Activated naive CD8-positive, alpha-beta T cell treated with anti-CD3 and anti-CD28 coated beads, Interleukin-2, amount 10 ng/mL, durations not matched to agents 7 days and 5 days (primary cell): ENCODE measurements at regions not wholly inside any gene's neighbourhood (a gene's known extent, or its start where the extent isn't known, plus 50 kb on each side); places are given as distances from the start of the nearest gene placed in this dataset.

ENCODE experiments used
- ATAC-seq: fragments of 150-1000 bp; cut with Tn5 transposase; one replicate; pipeline ENCODE4 v1.10.0; 2021; ENCODE audit warnings: low read depth, moderate library complexity
- POLR2A ChIA-PET: fragments of 350-600 bp; sonication (Branson Sonifier 250); formaldehyde crosslinking; loops from one replicate; lab custom pipeline; 2021; ENCODE audit warnings: antibody characterized with exemption; lab: Charles Lee
- DNase-seq: peaks from one replicate; pipeline ENCODE4 v3.0.0; 2021
- H3K27ac Mint-ChIP-seq: one replicate; pipeline ENCODE4 v1.8.0; 2022; ENCODE audit warnings: mild to moderate bottlenecking, mixed read lengths
- H3K27me3 Mint-ChIP-seq: one replicate; pipeline ENCODE4 v1.8.0; 2022; ENCODE audit warnings: mild to moderate bottlenecking, moderate library complexity, mixed read lengths
- H3K36me3 Mint-ChIP-seq: one replicate; pipeline ENCODE4 v1.8.0; 2021; ENCODE audit warnings: mild to moderate bottlenecking, mixed read lengths
- H3K4me1 Mint-ChIP-seq: one replicate; pipeline ENCODE4 v1.8.0; 2021; ENCODE audit warnings: mixed read lengths
- H3K4me3 Mint-ChIP-seq: one replicate; pipeline ENCODE4 v1.8.0; 2022; ENCODE audit warnings: mild to moderate bottlenecking, moderate library complexity, mixed read lengths
- H3K9me3 Mint-ChIP-seq: one replicate; pipeline ENCODE4 v1.8.0; 2021; ENCODE audit warnings: mixed read lengths

DNA sequence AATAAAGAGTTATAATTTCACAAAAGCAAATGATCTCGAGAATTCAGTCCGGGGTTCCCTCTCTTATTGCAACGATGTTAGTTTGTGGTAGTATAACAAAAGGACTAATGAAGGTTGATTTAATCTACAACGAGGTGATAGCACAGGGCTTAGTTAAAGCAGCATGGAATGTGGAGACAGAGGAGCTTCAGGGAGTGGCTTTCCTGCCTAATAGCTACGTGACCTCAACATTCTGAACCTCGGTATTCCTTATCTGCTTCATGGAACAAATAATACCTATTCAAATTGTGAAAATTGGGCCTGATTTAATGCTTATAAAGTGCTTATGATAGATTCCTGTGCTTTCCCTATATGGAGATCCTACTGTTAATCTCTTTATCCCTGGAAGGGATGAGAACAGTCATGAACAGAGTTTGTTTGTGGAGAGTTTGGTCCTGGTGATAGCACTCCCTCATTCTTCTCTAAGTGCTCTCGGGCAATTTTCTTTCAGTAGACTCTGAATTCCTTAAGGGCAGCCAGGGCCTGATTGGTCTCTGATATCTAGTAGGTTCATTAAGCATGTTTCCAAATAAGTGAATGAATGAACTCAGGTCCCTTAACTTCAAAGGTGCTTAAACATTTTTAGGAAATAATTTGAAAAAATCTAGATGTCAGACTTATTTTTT lies 104.1 kb upstream of the TUT7 start:
- Mint-ChIP-seq H3K27me3 (peaks cover 7% of the 10 kb centered on the region), H3K27ac (no peak overlapping the region), H3K36me3 (no peaks in the 10 kb centered on the region), H3K4me3 (no peak overlapping the region), H3K4me1 (no peaks in the 10 kb centered on the region), H3K9me3 (no peaks in the 10 kb centered on the region)
- POLR2A ChIA-PET = no interaction called here
- DNase-seq (no peak), ATAC-seq (no peak)

DNA sequence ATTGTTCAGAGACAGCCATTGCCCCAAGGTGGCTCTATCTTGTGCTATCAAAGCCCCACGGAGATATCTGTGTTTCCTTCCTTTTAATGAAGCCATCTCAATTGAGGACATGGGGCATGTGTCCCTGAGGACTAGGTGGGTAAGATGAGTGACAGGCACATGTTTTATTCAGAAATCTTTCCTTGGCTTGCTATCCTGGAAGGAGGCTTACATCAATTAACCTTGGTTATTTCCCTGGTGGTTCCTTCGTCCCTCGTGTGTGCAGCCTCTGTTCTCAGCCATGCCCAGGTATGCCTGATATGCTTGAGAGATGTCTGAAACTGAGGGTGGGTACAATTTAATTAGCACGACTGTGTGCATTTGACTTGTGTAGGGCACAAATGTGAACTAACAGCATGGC lies 102.2 kb upstream of the TUT7 start:
- DNase-seq (no peak), ATAC-seq (no peak)
- H3K4me1 Mint-ChIP-seq = no peaks in the 10 kb centered on the region
- POLR2A ChIA-PET = no interaction called here
- no peak overlapping the region for H3K4me3 Mint-ChIP-seq
- no peak overlapping the region for H3K27ac Mint-ChIP-seq
- peaks cover 10% of the 10 kb centered on the region for H3K27me3 Mint-ChIP-seq
- H3K9me3 Mint-ChIP-seq = no peaks in the 10 kb centered on the region
- H3K36me3 Mint-ChIP-seq = no peaks in the 10 kb centered on the region

DNA sequence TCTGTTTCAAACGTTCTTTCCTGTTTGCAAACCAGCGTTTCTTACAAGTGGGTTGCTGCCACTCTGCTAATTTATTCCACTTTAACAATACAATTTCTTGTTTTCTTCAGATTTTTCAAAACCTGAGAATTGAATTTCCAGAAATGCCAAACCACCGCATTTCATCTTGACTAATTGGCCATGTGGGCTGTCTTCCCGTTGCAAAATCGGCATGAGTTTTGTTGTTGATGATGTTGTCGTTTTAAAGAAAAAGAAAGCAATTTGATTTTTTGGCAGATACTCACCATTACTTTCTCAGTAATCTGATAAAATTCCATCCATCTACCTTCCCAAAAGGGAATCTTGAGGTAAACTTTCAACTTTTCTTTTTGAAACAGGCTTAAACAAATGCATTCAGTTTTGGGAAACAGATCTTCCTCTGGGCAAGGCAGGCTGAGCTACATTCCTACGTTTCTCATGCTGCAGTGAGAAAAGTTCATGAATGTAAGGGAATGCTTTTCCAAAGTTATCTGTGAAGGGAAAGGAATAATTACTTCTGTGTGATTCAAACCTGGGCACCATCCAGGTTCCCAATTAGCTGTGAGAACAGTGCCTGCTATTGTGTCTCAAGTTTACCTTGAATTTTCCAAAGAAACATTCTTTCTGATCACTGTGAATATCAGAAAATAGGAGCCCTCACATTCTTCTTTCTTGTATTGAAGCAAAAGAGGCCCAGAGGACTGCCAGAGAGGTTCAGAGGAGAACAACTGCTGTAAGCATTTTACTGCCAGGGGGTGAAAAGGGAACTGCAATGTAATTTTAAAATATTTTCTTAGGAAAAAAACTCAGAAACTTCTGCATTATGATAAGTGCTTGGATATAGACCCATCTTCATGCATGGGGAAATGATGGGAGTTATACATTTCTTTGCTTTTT lies 100.7 kb upstream of the TUT7 start:
- ATAC-seq = no peak
- no peak overlapping the region for H3K27ac Mint-ChIP-seq
- peaks cover 10% of the 10 kb centered on the region for H3K27me3 Mint-ChIP-seq
- POLR2A ChIA-PET = no interaction called here
- no peaks in the 10 kb centered on the region for H3K4me1 Mint-ChIP-seq
- no peaks in the 10 kb centered on the region for H3K36me3 Mint-ChIP-seq
- no peak for DNase-seq
- H3K9me3 Mint-ChIP-seq = no peaks in the 10 kb centered on the region
- no peak overlapping the region for H3K4me3 Mint-ChIP-seq

DNA sequence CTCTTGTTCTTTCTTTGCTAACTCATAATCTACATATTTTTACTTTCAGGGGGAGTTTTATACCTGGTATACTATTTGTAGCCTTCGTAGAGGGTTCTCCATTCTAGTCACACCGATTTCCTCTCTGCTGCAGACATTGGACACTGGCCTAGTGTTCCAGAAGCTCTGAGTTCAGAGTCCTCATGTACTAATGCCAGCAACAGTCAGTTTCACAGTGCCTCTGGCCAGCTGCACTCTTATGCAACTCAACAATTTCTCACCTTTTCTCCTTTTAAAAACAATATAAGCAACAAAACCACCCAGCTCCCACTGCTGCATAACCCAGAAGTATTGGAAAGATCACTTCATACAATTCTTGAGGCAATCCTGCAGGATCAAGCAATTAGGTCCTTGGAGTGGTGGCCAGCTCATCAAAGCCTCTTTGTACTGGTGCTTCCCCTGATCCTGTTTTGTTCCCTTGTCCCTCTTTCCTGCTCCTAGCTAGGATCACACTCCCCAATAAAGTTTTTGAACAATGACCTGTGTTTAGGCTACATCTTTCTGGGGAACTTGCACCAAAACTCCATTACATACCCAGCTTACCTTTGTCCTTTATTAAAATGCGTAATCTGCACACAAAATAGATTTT lies 98.1 kb upstream of the TUT7 start:
- Mint-ChIP-seq H3K27me3 (peaks cover 8% of the 10 kb centered on the region), H3K27ac (no peak overlapping the region), H3K4me1 (no peaks in the 10 kb centered on the region), H3K36me3 (no peaks in the 10 kb centered on the region), H3K4me3 (no peak overlapping the region), H3K9me3 (no peaks in the 10 kb centered on the region)
- no peak for DNase-seq
- POLR2A ChIA-PET = no interaction called here
- no peak for ATAC-seq

DNA sequence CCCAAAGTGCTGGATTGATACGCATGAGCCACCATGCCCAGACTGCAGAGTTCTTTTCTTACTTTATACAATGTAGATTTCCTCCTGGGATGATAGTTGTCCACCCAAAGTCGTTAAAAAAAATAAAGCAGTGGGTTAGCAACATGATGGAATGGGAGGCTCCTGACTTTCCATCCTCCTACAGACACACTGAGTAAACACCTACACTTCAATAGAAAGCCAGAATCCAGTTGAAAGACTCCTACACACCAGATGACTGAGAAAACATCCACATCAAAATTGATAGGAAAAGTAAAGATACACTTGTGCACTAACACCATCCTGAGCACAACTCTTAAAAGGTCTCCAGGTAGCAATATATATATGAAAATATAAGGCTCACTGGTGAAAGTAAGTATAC lies 95.0 kb upstream of the TUT7 start:
- no peak for ATAC-seq
- no peak overlapping the region for H3K27ac Mint-ChIP-seq
- H3K4me1 Mint-ChIP-seq = no peaks in the 10 kb centered on the region
- H3K4me3 Mint-ChIP-seq = no peak overlapping the region
- no peak for DNase-seq
- H3K27me3 Mint-ChIP-seq = peaks cover 6% of the 10 kb centered on the region
- POLR2A ChIA-PET = no interaction called here
- H3K9me3 Mint-ChIP-seq = no peaks in the 10 kb centered on the region
- no peaks in the 10 kb centered on the region for H3K36me3 Mint-ChIP-seq

DNA sequence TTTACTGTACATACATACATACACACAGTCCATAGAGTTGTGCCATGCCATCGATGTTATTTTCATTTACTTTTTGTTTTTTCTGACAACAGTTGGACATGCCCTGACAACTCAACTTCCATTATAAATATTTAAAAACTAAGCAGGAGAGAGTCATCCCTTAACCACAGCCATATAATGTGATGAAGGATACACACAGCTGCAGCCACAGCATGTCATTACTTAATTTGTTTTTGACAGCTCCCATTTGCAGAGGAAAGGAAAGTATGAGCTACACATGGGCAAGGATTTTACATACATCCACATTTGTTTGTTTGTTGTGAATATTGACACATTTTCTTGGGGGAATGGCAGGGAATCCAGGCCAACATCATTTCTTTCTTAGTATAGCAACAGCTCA lies 91.5 kb upstream of the TUT7 start:
- POLR2A ChIA-PET = no interaction called here
- Mint-ChIP-seq H3K4me1 (no peaks in the 10 kb centered on the region), H3K9me3 (no peaks in the 10 kb centered on the region)

DNA sequence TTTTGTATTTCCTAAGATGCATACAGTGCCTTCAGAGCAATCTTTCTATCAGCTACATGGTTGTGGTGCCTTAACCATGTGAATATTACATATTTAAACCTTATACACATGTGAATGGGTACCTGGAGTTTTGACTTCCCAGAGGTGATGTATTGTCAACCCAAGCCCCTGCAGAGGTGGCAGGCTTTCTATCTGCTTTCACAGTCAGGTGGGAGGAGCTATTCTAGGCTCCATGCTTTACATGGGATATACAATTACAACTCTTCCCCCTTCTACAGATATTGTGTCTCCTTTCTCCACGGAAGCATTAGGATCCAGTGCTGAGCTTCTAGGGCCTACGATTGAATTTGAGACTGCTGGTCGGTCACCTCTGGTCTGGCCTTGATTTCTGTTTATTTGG lies 89.8 kb upstream of the TUT7 start:
- Mint-ChIP-seq H3K27ac (no peak overlapping the region), H3K9me3 (no peaks in the 10 kb centered on the region), H3K4me1 (no peaks in the 10 kb centered on the region), H3K4me3 (no peak overlapping the region), H3K36me3 (no peaks in the 10 kb centered on the region), H3K27me3 (peaks cover 10% of the 10 kb centered on the region)
- POLR2A ChIA-PET = no interaction called here
- DNase-seq (no peak), ATAC-seq (no peak)

More for the DNA sequence above, 91.5 kb upstream of the TUT7 start:
- Mint-ChIP-seq H3K27ac (no peak overlapping the region), H3K4me3 (no peak overlapping the region), H3K36me3 (no peaks in the 10 kb centered on the region), H3K27me3 (peaks cover 10% of the 10 kb centered on the region)
- ATAC-seq (no peak), DNase-seq (no peak)

DNA sequence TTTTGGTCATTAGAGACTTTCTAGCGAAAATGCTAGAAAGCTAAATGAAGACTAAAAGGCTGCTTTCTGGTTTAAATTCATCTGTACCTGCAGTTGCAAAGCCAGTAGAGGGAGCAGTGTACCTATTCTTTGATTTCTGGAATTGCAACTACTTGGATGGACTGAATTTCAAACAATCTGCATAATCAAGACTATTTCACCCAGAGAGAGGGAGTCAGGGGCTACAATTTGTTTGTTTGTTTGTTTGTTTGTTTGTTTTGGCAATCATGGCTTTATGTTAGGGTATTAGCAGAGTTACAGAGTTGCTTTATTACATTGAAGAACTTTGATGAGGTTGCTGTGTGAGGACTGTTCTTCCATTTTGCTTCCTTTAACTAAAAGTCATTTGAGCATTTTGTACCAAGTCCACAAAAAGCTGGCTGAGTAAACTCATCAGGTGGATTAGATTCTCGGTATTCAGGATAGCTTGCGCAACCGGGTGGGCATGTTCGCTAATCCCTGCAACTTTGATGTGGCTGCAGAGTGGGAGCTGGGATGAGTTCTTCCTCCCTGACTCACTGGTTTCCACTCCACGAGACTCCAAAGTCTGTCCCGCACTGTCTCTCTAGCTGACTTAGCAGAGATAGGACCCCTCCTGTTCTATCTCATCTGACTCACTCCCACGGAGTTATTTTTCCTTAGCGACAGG lies 80.0 kb upstream of the TUT7 start:
- Mint-ChIP-seq H3K36me3 (no peaks in the 10 kb centered on the region), H3K9me3 (peaks cover 4% of the 10 kb centered on the region), H3K4me1 (no peaks in the 10 kb centered on the region), H3K27me3 (peaks cover 9% of the 10 kb centered on the region), H3K27ac (no peak overlapping the region), H3K4me3 (no peak overlapping the region)
- DNase-seq = no peak
- ATAC-seq = no peak
- POLR2A ChIA-PET = no interaction called here

DNA sequence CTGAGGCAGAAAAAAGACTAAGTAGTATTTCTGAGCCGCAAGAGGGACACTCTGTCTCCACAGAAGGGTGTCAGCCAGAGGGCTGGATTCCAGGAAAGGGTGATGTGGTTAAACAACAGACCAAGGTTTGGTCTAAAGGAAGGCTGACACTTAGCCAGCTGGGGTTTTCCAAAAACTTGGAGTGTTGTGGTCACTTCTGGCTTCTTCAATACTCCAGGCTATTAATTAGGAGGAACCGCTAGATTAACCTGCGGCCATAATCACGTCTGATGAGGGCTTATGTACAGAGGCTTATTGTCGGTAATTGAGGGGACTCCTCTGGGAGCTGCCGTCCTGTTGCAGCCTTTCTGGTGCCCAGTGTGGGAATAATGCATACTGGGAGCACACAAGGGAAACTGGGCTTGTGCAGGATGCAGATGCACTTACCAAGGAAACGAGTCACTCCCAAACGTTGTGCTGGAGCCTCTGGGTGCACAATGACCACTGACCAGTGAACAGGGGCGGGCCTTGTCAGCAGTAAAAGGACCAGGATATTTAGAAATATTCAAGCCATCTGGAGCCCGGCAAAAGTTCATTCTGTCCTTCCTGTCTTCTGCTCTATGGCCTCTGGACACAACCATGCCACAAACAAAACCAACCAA lies 70.2 kb upstream of the TUT7 start:
- no peak for ATAC-seq
- Mint-ChIP-seq H3K9me3 (no peaks in the 10 kb centered on the region), H3K27ac (no peak overlapping the region)

DNA sequence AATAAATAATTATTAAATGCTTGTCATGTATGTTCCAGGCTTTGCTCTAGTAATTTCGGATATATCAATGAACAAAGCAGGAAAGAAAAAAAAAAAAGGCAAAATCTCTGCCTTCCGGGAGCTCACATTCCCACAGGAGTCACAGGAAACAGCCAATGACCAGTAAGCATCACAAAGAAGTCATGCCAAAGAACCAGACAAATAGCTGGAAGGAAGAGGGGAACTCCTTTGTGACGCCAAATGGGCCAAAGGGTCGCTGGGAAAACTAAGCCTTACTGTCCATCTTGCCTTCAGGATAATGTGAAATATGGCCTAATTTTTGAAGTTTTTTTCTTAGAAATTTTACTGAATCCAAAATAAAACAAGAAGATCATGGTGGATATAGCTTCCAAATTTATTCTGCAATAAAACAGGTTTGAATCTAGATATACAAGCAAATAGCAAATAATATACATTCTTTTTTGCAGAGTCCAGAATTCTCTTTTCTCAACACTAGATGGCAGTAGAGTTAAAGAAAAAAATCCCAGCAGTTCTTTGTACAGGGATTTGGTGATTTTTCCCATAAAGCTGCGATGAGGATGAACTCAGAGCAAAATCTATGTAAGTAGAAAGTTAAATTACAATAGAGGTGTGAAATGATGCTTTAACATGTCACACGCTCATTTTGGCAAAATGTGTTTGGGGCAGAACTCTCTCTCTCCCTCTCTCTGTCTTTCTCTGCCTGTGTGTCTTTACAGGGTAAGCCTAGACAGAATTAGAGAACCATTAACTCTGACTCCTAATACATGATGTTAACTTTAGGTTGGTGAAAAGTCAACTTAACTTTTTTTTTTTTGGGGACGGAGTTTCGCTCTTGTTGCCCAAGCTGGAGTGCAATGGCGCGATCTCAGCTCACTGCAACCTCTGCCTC lies 60.0 kb upstream of the TUT7 start:
- no peak overlapping the region for H3K27ac Mint-ChIP-seq
- no peak overlapping the region for H3K4me3 Mint-ChIP-seq
- no peaks in the 10 kb centered on the region for H3K4me1 Mint-ChIP-seq
- ATAC-seq (no peak), DNase-seq (no peak)
- no peaks in the 10 kb centered on the region for H3K9me3 Mint-ChIP-seq
- POLR2A ChIA-PET = no interaction called here
- no peaks in the 10 kb centered on the region for H3K36me3 Mint-ChIP-seq
- H3K27me3 Mint-ChIP-seq = peaks cover 11% of the 10 kb centered on the region

More for the DNA sequence above, 70.2 kb upstream of the TUT7 start:
- DNase-seq = no peak
- H3K27me3 Mint-ChIP-seq = peaks cover 2% of the 10 kb centered on the region
- no peak overlapping the region for H3K4me3 Mint-ChIP-seq
- H3K36me3 Mint-ChIP-seq = no peaks in the 10 kb centered on the region
- POLR2A ChIA-PET = no interaction called here
- no peaks in the 10 kb centered on the region for H3K4me1 Mint-ChIP-seq

DNA sequence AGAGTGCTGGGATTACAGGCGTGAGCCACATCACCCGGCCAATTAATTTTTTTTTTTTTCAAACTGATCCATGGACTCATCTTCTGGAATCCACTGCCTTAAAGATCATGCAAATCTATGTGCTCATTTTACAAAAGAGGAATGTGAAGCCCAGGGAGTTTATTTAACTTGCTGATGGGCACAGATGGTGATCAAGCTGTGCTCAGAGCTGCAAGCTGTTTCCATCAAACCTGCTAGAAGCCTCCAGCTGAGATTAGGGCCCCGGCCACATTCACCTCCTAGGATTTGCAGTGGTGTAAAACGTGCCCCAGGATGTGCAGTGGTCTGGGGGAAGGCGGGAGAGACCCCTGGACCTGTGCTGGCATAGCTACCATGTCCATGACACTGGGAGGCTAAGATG lies 56.1 kb upstream of the TUT7 start:
- POLR2A ChIA-PET = no interaction called here
- Mint-ChIP-seq H3K27ac (no peak overlapping the region), H3K4me1 (no peaks in the 10 kb centered on the region), H3K36me3 (no peaks in the 10 kb centered on the region), H3K9me3 (no peaks in the 10 kb centered on the region), H3K27me3 (peaks cover 5% of the 10 kb centered on the region), H3K4me3 (no peak overlapping the region)
- no peak for DNase-seq
- no peak for ATAC-seq

DNA sequence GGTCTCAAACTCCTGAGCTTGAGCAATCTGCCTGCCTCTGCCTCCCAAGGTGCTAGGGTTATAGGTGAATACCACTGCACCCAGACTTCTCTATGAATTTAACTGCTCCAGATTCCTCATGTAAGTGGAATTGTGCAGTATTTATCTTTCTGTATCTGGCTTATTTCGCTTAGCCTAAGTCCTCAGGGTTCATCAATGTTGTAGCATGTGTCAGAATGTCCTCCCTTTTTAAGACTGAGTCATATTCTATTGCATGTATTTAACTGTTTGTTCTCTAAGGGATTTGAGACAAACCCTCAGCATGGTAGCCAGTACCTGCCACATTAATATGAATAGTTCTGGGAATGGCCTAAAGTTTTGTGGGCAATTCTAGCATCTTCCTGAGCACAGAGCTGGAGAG lies 53.9 kb upstream of the TUT7 start:
- peaks cover 3% of the 10 kb centered on the region for H3K27me3 Mint-ChIP-seq
- no peak for ATAC-seq
- H3K4me3 Mint-ChIP-seq = no peak overlapping the region
- H3K27ac Mint-ChIP-seq = no peak overlapping the region
- H3K9me3 Mint-ChIP-seq = no peaks in the 10 kb centered on the region
- no peaks in the 10 kb centered on the region for H3K4me1 Mint-ChIP-seq
- no peak for DNase-seq
- H3K36me3 Mint-ChIP-seq = no peaks in the 10 kb centered on the region
- POLR2A ChIA-PET = no interaction called here
